ENCODE measurements at regions not wholly inside any gene's neighbourhood (a gene's known extent, or its start where the extent isn't known, plus 50 kb on each side); places are given as distances from the start of the nearest gene placed in this dataset.

GRCh38 chr13:68834375-68834774 lies 1273.3 kb upstream of the ATXN8OS start (continued):
- no peak for TF ChIP-seq E2F6 (IDR thresholded peaks at IDR 0.05)
- TF ChIP-seq, protein P1, sequence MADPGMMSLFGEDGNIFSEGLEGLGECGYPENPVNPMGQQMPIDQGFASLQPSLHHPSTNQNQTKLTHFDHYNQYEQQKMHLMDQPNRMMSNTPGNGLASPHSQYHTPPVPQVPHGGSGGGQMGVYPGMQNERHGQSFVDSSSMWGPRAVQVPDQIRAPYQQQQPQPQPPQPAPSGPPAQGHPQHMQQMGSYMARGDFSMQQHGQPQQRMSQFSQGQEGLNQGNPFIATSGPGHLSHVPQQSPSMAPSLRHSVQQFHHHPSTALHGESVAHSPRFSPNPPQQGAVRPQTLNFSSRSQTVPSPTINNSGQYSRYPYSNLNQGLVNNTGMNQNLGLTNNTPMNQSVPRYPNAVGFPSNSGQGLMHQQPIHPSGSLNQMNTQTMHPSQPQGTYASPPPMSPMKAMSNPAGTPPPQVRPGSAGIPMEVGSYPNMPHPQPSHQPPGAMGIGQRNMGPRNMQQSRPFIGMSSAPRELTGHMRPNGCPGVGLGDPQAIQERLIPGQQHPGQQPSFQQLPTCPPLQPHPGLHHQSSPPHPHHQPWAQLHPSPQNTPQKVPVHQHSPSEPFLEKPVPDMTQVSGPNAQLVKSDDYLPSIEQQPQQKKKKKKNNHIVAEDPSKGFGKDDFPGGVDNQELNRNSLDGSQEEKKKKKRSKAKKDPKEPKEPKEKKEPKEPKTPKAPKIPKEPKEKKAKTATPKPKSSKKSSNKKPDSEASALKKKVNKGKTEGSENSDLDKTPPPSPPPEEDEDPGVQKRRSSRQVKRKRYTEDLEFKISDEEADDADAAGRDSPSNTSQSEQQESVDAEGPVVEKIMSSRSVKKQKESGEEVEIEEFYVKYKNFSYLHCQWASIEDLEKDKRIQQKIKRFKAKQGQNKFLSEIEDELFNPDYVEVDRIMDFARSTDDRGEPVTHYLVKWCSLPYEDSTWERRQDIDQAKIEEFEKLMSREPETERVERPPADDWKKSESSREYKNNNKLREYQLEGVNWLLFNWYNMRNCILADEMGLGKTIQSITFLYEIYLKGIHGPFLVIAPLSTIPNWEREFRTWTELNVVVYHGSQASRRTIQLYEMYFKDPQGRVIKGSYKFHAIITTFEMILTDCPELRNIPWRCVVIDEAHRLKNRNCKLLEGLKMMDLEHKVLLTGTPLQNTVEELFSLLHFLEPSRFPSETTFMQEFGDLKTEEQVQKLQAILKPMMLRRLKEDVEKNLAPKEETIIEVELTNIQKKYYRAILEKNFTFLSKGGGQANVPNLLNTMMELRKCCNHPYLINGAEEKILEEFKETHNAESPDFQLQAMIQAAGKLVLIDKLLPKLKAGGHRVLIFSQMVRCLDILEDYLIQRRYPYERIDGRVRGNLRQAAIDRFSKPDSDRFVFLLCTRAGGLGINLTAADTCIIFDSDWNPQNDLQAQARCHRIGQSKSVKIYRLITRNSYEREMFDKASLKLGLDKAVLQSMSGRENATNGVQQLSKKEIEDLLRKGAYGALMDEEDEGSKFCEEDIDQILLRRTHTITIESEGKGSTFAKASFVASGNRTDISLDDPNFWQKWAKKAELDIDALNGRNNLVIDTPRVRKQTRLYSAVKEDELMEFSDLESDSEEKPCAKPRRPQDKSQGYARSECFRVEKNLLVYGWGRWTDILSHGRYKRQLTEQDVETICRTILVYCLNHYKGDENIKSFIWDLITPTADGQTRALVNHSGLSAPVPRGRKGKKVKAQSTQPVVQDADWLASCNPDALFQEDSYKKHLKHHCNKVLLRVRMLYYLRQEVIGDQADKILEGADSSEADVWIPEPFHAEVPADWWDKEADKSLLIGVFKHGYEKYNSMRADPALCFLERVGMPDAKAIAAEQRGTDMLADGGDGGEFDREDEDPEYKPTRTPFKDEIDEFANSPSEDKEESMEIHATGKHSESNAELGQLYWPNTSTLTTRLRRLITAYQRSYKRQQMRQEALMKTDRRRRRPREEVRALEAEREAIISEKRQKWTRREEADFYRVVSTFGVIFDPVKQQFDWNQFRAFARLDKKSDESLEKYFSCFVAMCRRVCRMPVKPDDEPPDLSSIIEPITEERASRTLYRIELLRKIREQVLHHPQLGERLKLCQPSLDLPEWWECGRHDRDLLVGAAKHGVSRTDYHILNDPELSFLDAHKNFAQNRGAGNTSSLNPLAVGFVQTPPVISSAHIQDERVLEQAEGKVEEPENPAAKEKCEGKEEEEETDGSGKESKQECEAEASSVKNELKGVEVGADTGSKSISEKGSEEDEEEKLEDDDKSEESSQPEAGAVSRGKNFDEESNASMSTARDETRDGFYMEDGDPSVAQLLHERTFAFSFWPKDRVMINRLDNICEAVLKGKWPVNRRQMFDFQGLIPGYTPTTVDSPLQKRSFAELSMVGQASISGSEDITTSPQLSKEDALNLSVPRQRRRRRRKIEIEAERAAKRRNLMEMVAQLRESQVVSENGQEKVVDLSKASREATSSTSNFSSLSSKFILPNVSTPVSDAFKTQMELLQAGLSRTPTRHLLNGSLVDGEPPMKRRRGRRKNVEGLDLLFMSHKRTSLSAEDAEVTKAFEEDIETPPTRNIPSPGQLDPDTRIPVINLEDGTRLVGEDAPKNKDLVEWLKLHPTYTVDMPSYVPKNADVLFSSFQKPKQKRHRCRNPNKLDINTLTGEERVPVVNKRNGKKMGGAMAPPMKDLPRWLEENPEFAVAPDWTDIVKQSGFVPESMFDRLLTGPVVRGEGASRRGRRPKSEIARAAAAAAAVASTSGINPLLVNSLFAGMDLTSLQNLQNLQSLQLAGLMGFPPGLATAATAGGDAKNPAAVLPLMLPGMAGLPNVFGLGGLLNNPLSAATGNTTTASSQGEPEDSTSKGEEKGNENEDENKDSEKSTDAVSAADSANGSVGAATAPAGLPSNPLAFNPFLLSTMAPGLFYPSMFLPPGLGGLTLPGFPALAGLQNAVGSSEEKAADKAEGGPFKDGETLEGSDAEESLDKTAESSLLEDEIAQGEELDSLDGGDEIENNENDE (IDR thresholded peaks at IDR 0.05; ENCODE audit: insufficient replicate concordance, low read length), result no peak

Data from H1 (cell line).